Left ventricle myocardium superior (tissue), 1 donor: ENCODE measurements at regions not wholly inside any gene's neighbourhood (a gene's known extent, or its start where the extent isn't known, plus 50 kb on each side); places are given as distances from the start of the nearest gene placed in this dataset.

Experiments
- ATAC-seq: fragments of 200-7000 bp; cut with Tn5 transposase; one replicate; pipeline ENCODE4 v1.9.1; 2020; ENCODE audit warnings: mild to moderate bottlenecking, moderate library complexity
- DNase-seq: peaks from one replicate; pipeline ENCODE4 v3.0.0-alpha.2; 2020
- intact Hi-C: fragments of 100-400 bp; cut with micrococcal nuclease; formaldehyde crosslinking; loops from one replicate; pipeline ENCODE4 v1.11.0; 2022
- donor health status: DM: no; HTN: yes; CAD: no; lungs with severe emphysema.

GRCh38 chr18:67961701-67962440 lies 445.4 kb upstream of the DSEL start:
- intact Hi-C loops: no loop called here
- ATAC-seq (no peak), DNase-seq (no peak)

- intact Hi-C loops: no loop called here
- DNase-seq: no peak
- ATAC-seq: no peak
Measured at GRCh38 chr18:67957684-67958083, 441.2 kb upstream of the DSEL start.

GRCh38 chr18:67954594-67954993 lies 438.1 kb upstream of the DSEL start:
- ATAC-seq: no peak
- intact Hi-C loops: no loop called here
- DNase-seq: no peak

- intact Hi-C loops: no loop called here
Measured at GRCh38 chr18:67951137-67951536, 434.6 kb upstream of the DSEL start.

GRCh38 chr18:67938660-67939059 lies 422.1 kb upstream of the DSEL start:
- ATAC-seq: no peak
- intact Hi-C loops: no loop called here
- no peak for DNase-seq

More at GRCh38 chr18:67951137-67951536, 434.6 kb upstream of the DSEL start:
- ATAC-seq (no peak), DNase-seq (no peak)

GRCh38 chr18:67935638-67936037 lies 419.1 kb upstream of the DSEL start:
- ATAC-seq (no peak), DNase-seq (no peak)
- intact Hi-C loops: no loop called here

- ATAC-seq: no peak
- intact Hi-C loops: no loop called here
Measured at GRCh38 chr18:67933271-67933670, 416.8 kb upstream of the DSEL start.

GRCh38 chr18:67932271-67932670 lies 415.8 kb upstream of the DSEL start:
- DNase-seq: no peak
- intact Hi-C loops: no loop called here
- ATAC-seq: no peak

More at GRCh38 chr18:67933271-67933670, 416.8 kb upstream of the DSEL start:
- no peak for DNase-seq

GRCh38 chr18:67926929-67927864 lies 410.7 kb upstream of the DSEL start:
- intact Hi-C loops: no loop called here

GRCh38 chr18:67924656-67925055 lies 408.1 kb upstream of the DSEL start:
- DNase-seq (no peak), ATAC-seq (no peak)
- intact Hi-C loops: no loop called here

More at GRCh38 chr18:67926929-67927864, 410.7 kb upstream of the DSEL start:
- no peak for ATAC-seq
- DNase-seq: no peak

GRCh38 chr18:67919316-67919715 lies 402.8 kb upstream of the DSEL start:
- DNase-seq: no peak
- intact Hi-C loops: no loop called here
- no peak for ATAC-seq

- ATAC-seq (no peak), DNase-seq (no peak)
- intact Hi-C loops: no loop called here
Measured at GRCh38 chr18:67916097-67916496, 399.6 kb upstream of the DSEL start.

- intact Hi-C loops: no loop called here
- no peak for ATAC-seq
- DNase-seq: no peak
Measured at GRCh38 chr18:67913040-67913439, 396.5 kb upstream of the DSEL start.

GRCh38 chr18:67901573-67901972 lies 385.1 kb upstream of the DSEL start:
- no peak for DNase-seq
- ATAC-seq: no peak
- intact Hi-C loops: no loop called here

- DNase-seq (no peak), ATAC-seq (no peak)
- intact Hi-C loops: no loop called here
Measured at GRCh38 chr18:67896451-67896850, 379.9 kb upstream of the DSEL start.

- intact Hi-C loops: no loop called here
- ATAC-seq (no peak), DNase-seq (no peak)
Measured at GRCh38 chr18:67893916-67894315, 377.4 kb upstream of the DSEL start.

- no peak for ATAC-seq
- intact Hi-C loops: no loop called here
Measured at GRCh38 chr18:67876871-67877270, 360.4 kb upstream of the DSEL start.

GRCh38 chr18:67875944-67876343 lies 359.4 kb upstream of the DSEL start:
- intact Hi-C loops: no loop called here
- ATAC-seq: no peak
- no peak for DNase-seq

More at GRCh38 chr18:67876871-67877270, 360.4 kb upstream of the DSEL start:
- DNase-seq: no peak

GRCh38 chr18:67875060-67875459 lies 358.5 kb upstream of the DSEL start:
- intact Hi-C loops: no loop called here
- ATAC-seq (no peak), DNase-seq (no peak)

- ATAC-seq: no peak
- intact Hi-C loops: loop anchor here (10.0 kb wide), 1 partner anchor 879 kb away; no protein-coding TSS in a partner anchor
- no peak for DNase-seq
Measured at GRCh38 chr18:67865400-67865799, 348.9 kb upstream of the DSEL start.
